Mesenteric fat pad (tissue), 1 donor: ENCODE measurements at regions not wholly inside any gene's neighbourhood (a gene's known extent, or its start where the extent isn't known, plus 50 kb on each side); places are given as distances from the start of the nearest gene placed in this dataset.

Source experiments
- DNase-seq: peaks from one replicate; pipeline ENCODE4 v3.0.0-alpha.2; 2020; ENCODE audit warnings: low spot score
- donor health status: DM: yes; HTN: yes; CAD: no.

DNA sequence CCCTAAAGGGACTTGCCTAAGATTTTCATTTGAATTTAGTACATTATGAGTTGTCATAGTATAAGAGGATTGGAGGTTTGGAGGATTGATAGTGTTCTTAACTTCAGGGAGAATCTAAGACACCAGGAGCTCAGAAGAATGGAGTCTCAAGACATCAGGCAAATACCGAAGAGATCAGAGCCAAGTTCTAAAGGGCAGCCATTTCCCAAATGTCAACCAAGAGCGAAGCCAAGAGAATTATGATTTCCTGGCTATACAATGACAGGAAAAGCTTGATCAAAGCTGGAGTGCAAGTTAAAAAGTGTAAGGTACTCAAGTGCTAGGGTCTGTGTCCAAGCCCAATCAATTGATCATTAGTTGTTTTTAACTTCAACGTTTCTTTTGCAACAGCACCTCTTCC, 283.0 kb upstream of the FN1 start:
- DNase-seq, result no peak

DNA sequence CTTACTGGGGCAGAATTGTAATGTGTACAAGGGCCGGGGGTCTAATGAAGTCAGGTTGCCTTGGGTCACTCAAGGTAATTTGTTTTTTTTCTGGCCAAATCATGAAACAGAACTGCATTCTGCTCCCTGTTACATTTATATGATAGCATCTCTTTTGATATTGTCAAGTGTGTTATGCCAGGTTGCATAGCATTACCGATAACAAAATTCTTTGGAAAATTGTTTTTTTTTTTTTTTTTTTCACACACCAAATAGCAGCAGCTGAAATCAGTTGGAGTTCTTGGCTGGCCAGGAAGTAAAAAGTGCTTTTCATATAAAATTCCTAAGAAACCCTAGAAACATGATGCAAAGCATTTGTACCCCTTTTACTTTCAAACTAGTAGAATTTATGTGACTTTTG, 282.6 kb upstream of the FN1 start:
- DNase-seq, result no peak

DNA sequence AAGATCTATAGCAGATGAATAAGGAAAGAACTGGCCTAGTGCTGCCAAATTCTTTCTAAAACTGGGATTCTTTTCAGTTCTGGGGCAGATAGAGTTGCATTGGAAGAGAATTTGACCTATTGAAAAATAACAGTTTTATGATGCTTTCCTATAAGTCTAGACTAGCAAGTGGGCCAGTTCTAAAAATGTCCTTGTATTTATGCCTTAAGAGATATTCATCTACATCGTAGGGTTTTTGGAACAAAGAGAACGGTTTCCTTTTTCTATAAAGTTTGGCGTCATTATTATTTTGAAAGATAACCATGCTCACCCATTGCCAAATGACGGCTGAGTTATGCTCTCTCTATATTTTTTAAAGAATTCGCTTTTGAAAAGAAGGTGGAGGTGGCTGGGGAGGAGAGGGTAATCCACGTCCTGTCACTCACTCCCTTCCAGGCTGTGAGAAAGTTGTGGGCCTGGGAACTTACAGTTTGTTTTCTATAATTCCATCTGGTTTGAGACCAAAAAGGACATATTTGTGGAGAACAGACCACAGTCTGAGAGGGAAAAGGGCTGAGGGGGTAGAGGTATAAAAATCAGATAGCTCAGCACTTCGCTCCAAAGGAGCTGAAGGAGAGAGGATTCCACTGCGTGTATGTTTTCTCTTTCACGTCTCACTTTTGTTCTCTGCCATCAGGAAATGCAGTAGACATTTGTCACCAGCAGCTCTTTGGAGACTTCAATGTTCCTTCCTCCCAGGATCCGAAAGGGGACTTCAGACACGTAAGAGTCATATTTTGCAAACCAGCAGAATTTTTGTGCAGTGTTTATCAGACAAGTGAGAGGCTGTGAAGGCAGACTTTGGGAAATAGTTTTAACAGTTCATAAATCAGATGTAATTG, 281.9 kb upstream of the FN1 start:
- no peak for DNase-seq

DNA sequence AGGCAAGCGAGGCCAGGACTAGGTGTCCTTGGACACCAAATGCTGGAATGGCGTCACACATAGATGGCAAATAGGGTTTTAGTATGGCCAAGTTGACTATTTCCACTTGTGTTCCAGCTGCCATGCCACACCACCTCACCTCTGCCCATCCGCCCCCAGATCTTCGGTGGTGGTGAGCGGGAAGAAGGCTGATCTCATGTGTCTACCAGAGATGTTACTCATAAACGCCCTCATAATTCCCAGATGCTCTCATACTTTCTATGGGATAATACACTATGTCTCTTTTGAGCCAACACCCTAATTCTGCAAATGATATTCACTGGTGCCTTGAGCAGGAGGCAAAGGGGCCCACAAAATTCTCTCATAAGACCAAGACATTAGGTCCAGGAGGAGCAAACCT, 281.1 kb upstream of the FN1 start:
- no peak for DNase-seq

DNA sequence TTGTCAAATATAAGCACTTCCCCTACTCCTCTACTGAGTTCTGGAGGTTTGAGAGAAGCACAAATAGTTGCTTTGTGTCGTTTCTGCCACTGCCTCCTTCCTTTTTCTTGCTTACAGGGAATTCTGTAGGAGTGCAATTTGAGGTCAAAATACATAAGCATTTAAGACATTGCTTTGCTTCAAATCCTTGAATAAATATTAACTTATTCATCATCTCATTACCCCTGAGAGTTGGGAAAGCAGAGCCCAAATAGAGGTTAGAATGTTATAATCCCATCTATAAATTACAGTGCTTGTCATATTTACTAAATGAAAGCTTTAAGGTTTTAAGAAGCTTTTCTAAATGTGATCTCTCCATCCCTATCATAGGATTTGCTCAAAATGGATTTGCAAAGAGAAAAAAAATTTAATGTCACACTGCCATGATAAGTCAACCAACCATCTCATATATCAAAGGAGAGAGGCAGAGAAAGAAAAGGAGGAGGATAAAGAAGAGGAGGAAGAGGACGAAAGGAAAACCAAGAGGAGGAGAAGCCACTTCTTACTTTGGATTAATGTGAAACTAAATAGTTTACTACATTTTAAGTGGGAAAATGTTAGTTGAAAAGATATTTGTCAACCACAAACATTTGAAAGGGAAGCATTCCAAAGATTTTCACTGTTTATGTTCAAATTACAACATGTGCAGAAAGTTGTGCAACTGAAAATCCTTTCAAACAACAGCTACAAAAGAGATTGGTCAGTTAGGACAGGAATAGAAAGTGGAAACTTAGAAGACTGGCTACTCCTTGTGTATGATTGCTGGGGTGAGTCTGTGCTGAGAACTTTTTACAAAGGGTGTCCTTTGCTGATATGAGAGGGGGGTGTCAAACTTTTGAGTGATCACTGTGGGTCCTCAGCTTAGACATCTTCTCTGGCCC, 277.3 kb upstream of the FN1 start:
- no peak for DNase-seq

DNA sequence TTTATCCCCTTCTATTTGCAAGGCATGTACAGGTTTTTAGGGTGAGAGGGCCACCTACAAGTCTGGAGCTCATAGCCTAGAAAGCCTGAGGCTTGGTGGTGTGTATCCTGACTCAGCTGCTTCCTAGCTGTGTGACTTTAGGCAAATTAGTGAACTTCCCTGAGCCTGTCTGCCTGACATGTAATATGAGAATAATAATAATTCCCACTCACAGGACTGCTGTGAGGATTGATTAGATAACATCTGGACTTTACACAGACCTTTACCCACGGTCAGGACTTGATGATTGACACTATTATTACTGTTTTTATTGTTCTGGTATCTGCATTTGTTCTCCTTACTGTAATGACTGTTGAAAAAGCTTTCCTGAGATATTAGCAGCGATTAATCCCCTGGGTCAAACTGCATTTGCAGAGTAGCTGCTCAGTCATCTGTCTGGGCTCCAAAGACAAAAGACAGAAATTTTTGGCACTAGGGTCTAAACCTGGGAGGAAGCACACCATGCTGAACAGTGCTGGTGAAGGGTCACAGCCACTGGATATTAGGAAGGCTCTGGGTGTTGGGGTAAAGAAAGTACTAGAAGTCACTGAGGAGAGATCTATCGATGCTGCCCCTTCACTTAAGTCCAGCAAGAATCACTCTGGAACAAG, 276.5 kb upstream of the FN1 start:
- no peak for DNase-seq

DNA sequence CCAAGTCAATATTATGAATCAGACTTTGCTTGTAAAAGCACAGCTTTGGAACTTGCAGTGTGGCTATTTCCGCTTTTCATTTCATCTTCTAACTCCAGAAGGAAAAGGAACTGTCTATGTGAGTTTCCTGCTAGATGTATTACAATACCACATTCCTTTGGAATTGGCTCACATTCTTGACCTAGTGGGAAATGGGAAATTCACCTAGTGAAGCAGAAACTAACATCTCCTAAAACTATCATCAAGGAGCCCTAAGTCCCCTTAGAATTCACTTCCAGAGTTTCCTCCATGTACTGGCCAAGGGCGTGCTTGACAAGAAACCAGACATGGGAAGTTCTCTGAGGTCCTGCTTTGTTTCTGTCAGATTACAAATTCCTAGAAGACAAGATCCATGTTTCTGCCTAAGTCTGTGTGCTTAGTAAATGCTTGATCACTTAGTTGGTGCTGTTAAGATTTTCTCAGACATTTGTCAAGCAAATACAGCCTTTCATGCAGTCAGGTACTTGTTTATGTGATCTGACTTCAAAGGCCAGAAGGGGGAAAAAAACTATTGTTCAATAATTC, 275.7 kb upstream of the FN1 start:
- DNase-seq, result no peak

DNA sequence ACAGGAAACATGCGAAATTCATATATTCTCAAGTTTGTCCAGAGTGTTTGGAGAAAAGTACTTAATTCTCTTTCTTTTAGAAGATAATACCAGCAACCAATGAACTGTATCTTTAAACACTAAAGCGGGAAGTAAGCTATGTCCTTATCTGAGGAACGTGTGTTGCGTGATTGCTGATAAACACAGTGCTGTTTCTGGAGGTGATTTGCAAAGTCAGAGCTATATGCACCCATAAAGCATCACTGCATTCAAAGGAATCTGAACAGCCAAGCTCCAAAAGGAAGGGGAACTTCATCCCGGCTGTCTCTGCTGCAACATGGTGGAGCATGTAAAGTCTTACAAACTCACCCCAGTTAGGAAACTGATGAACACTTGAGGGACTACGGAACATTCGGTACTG, 271.7 kb upstream of the FN1 start:
- no peak for DNase-seq

DNA sequence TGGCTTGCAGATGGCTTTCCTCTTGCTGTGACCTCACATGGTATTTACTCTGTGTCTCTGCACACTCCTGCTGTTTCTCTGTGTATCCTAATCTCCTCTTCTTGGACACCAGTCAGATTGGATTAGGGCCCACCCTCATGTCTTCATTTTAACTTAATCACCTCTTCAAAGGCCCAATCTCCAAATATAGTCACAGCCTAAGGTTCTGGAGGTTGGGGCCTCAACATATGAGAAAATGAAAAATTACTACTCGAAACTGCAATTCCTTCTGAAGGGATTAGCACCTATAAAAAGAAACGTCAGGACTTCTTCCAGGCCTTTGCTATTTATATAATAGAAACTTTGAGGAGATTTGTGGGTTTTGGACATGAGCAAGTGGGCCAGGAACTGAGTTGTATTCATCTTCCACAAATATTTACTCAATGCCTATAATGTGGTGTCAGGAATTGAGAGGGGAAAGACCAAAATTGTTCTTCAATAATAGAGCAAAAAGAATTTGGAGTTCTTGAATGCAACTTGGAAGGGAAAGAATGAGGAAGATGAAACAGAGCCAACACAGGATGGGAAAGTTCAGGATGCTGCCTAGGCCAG, 270.0 kb upstream of the FN1 start:
- DNase-seq, result no peak

DNA sequence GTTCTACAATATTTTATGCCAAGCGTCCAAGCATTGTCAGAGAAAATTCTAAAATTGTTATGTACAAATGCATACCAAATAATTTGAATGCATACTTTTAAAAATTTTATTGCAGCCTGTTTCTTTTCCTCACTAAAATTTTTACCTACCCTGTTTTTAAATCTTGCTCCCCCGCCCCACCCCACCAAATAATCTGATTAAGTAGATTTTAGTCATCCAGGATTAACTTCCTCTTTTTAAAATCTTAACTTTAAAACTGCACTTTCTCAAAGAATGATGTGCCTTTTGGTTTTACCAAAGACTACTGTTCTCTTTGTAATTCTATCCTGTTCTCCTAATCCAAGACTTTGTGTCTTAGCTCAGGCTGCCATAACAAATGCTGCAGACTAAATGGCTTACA, 269.4 kb upstream of the FN1 start:
- no peak for DNase-seq

DNA sequence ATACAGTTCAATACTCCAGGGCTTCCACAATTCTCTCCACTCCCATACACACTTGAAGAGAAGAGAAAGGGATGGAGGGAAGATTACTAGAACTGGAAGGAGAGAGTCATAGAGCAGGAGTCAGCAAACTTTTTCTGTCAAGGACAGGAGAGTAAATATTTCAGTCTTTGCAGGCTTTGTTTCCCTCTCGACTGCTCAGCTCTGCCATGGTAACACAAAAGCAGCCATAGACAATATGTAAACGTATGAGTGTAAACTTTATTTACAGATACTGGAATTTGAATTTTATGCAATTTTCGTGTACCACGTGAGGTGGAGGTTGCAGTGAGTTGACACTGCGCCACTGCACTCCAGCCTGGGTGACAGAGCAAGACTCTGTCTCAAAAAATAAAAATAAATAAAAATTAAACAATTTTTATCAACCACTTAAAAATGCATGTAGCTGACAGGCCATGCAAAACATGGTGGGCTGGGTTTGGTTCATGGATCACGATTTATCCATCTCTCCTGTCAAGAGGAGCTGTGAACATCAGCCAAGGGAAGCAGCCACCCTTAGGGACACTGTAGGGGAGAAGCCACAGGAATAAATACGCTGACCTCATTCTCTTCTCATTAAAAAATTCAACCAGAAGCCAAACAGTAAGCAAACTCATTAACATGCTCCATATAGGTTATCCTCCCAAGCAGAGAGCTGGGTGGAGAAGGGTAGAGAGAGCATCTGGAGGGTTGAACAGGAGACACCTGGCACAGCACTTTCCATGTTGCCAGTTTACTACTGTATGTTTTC, 266.4 kb upstream of the FN1 start:
- no peak for DNase-seq

DNA sequence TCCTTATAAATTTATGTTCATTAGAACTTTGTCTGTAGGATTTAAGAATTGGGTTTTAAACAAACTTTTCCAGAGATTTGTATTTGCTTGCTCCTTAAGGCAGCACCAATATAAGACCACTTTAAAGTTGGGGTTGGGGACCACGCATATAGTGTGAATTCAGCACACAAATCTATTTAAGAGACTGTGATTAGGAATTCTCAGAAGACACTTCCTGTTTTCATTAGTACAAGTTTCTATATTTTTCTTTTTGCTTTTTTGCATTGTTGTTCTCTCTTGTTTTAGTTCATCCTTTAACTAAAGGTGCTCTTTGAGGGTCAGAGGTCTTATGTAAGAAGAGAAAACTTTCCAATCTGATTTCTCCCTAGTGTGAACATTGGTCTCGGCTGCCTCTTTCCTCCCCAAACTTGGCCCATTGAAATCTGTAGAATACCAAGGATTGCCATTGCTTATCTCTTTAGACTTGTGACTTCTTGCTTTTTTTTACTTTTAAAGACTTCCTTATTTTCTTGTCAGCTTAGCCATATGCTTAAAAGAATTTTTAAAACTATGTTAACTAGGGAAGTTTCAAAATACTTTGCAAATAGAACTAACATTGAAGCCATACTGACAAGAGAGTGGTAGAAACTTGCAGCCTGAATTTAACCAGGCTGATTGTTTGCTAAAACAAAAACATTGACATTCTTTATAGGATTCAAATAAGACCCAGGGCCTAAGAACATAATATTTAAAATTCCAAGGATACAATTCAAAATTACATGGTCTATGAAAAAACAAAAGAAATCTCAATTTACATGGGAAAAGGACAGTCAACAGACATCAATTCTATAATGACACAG, 264.1 kb upstream of the FN1 start:
- DNase-seq, result no peak

DNA sequence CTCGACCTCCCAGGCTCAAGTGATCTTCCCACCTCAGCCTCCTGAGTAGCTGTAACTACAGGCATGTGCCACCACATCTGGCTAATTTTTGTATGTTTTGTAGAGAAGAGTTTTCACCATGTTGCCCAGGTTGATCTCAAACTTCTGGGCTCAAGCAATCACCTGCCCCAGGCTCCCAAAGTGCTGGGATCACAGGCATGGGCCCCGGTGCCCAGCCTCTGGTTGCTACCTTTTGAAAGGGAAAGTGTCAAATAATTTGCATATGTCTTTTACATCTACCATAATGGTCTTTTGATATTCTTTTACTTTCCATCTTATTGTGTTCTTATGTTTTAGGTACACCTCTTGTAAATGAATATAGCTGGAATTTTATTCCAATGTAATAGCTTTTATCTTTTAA, 263.1 kb upstream of the FN1 start:
- no peak for DNase-seq

DNA sequence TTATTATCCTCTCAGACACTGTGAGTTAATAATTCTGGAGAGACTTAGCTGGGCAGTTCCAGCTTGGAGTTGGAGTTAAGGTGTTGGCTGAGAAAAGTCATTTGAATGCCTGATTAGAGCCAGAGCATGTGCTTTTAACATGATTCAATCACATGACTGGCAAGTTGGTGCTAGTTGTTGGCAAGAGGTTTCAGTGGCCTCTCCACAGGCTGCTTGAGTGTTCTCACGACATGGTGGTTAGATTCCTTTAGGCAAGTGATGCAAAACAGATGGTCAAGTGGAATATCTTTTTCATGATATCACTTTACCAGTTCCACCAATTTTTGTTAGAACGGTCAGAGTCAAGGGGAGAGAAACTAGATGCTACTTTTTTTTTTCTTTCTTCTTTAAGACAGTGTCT, 262.7 kb upstream of the FN1 start:
- no peak for DNase-seq

DNA sequence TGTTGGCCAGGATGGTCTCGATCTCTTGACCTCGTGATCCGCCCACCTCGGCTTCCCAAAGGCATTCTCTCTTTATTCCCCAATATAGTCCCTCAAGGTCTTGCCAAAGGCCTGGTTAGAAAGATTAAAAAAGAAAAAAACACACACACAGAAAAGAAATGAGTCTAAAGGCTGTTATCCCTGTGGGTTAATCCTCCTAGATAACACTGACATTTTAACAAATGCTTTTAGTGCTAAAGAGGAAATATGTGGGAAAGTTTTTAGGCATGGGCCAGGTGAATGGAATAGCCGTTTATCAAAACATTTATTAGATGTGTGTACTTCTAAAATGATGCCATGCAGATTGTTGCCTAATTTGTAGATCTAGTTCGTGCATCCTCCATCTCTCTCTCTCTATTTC, 261.6 kb upstream of the FN1 start:
- no peak for DNase-seq

DNA sequence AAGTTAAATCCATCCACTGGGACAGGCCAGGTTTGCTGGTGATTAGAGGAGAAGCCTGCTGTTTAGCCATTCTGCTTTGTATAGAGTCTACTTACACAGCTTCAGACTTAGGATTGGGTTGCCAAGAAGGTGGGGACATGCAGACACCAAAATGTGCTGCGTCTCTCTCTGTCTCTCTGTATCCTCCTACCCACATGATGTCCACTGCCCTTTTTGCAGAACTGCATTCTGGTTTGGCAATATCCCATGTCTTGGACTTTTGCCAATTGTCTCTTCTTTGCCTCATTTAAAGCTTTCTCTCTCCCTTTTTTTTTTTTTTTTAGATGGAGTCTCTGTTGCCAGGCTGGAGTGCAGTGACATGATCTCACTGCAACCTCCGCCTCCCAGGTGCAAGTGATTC, 261.1 kb upstream of the FN1 start:
- DNase-seq, result no peak

DNA sequence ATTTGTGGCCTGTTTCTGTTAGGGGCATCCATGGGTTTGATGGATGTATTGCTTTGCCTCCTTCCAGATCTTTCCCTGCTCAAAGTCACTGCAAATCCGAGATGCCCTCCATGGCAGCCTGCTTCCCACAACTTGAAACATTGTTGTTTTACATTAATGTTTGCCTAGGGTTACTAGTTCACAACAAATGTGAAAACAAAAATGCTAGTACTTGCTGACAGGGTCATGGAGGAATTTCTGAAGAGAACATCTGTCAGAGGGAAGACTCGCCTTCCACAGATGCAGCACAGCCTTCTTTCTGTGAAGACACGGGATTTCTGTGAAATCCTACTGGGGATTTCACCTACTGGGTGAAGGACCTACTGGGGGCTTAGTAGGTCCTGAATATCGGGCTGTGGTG, 260.0 kb upstream of the FN1 start:
- no peak for DNase-seq

DNA sequence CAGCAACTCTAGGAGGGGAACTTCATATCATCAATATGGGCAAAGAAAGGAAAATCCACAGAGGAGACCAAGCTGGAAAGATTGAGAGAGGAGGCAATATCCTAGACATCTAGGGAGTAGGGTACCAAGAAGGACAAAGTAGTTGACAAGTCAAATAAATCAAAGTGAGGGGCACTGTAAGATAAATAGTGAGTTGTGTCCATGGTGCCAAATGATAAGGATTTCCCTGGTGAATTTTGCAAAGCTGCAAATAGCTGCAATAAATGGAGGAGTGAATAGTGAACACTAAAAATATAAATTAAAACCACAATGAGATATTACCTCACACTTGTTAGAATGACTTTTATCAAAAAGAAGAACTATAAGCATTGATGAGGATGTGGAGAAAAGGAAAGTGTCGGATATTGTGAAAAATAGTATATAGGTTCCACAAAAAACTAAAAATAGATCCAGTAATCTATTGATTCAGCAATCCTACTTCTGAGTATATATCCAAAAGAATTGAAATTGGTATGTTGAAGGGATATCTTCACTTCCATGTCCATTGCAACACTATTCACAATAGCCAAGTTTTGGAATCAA, 258.2 kb upstream of the FN1 start:
- DNase-seq, result no peak
